Hepatocyte (in vitro differentiated cells): ENCODE measurements at regions not wholly inside any gene's neighbourhood (a gene's known extent, or its start where the extent isn't known, plus 50 kb on each side); places are given as distances from the start of the nearest gene placed in this dataset.

Source experiments
- DNase-seq: peaks from one replicate; pipeline ENCODE4 v3.0.0-alpha.2; 2016; ENCODE audit warnings: low spot score
- H2AFZ ChIP-seq: fragments of 200-600 bp; sonication (generic); 2 replicates; pipeline ENCODE4 v1.6.0; 2016; ENCODE audit warnings: antibody characterized with exemption, mild to moderate bottlenecking
- H3K27ac ChIP-seq: fragments of 200-600 bp; sonication (generic); 2 replicates; pipeline ENCODE4 v1.5.1; 2016; ENCODE audit warnings: mild to moderate bottlenecking
- H3K27me3 ChIP-seq: fragments of 200-600 bp; sonication (generic); 2 replicates; pipeline ENCODE4 v1.6.1; 2016
- H3K36me3 ChIP-seq: fragments of 200-600 bp; sonication (generic); replicated peaks from 2 replicates; pipeline ENCODE4 v1.5.1; 2016; ENCODE audit warnings: low read depth; ENCODE audit not compliant: insufficient read depth
- H3K4me1 ChIP-seq: fragments of 200-600 bp; sonication (generic); 2 replicates; pipeline ENCODE4 v1.5.1; 2016; ENCODE audit warnings: mild to moderate bottlenecking, moderate library complexity; ENCODE audit not compliant: insufficient read depth
- H3K4me2 ChIP-seq: fragments of 200-600 bp; sonication (generic); 2 replicates; pipeline ENCODE4 v1.6.0; 2016
- H3K4me3 ChIP-seq: fragments of 200-600 bp; sonication (generic); 2 replicates; pipeline ENCODE4 v1.5.1; 2016; ENCODE audit warnings: mild to moderate bottlenecking
- H3K79me2 ChIP-seq: fragments of 200-600 bp; sonication (generic); 2 replicates; pipeline ENCODE4 v1.6.0; 2017; ENCODE audit warnings: mild to moderate bottlenecking
- H3K9me2 ChIP-seq: fragments of 200-600 bp; sonication (generic); replicated peaks from 2 replicates; pipeline ENCODE4 v1.6.0; 2017; ENCODE audit warnings: mild to moderate bottlenecking; ENCODE audit not compliant: insufficient read depth
- H3K9me3 ChIP-seq: fragments of 200-600 bp; sonication (generic); 2 replicates; pipeline ENCODE4 v1.5.1; 2016; ENCODE audit warnings: low read depth, mild to moderate bottlenecking
- H4K20me1 ChIP-seq: fragments of 200-600 bp; sonication (generic); 2 replicates; pipeline ENCODE4 v1.6.0; 2016; ENCODE audit warnings: mild to moderate bottlenecking; ENCODE audit not compliant: insufficient read depth, poor library complexity, severe bottlenecking
- EZH2 ChIP-seq: fragments of 200-600 bp; sonication (generic); IDR thresholded peaks from 2 replicates; pipeline ENCODE4 v1.6.1; 2016; ENCODE audit warnings: antibody characterized with exemption, mild to moderate bottlenecking, borderline replicate concordance
- EZH2phosphoT487 ChIP-seq: fragments of 200-600 bp; sonication (generic); IDR thresholded peaks from one replicate; pipeline ENCODE4 v1.6.1; 2018; ENCODE audit warnings: antibody characterized with exemption, mild to moderate bottlenecking, low read depth, moderate library complexity; ENCODE audit not compliant: unreplicated experiment, severe bottlenecking
- WGBS: methylation state at CpG from one replicate; pipeline ENCODE4 v1.1.6; 2016; ENCODE audit warnings: low lambda C conversion rate; ENCODE audit errors: missing lambda C conversion rate; 5-methylcytosine and 5-hydroxymethylcytosine counted together
- TF ChIP-seq, protein P1 (sequence below): fragments of 200-600 bp; sonication (generic); IDR thresholded peaks from 2 replicates; pipeline ENCODE4 v1.5.1; 2016; ENCODE audit warnings: antibody characterized with exemption, mild to moderate bottlenecking; ENCODE audit not compliant: poor library complexity

- H4K20me1 ChIP-seq = no peaks in the 10 kb centered on the region
- H3K4me1 ChIP-seq = no peaks in the 10 kb centered on the region
- no peak for DNase-seq
- H3K4me2 ChIP-seq = no peak overlapping the region
- H3K27ac ChIP-seq = no peak overlapping the region
- no peak overlapping the region for H2AFZ ChIP-seq
- no peaks in the 10 kb centered on the region for H3K36me3 ChIP-seq
- no peaks in the 10 kb centered on the region for H3K9me3 ChIP-seq
- H3K4me3 ChIP-seq = no peak overlapping the region
- 88% methylated on average over 3 of the region's 3 CpGs for WGBS
- H3K79me2 ChIP-seq = no peaks in the 10 kb centered on the region
- TF ChIP-seq, protein P1, sequence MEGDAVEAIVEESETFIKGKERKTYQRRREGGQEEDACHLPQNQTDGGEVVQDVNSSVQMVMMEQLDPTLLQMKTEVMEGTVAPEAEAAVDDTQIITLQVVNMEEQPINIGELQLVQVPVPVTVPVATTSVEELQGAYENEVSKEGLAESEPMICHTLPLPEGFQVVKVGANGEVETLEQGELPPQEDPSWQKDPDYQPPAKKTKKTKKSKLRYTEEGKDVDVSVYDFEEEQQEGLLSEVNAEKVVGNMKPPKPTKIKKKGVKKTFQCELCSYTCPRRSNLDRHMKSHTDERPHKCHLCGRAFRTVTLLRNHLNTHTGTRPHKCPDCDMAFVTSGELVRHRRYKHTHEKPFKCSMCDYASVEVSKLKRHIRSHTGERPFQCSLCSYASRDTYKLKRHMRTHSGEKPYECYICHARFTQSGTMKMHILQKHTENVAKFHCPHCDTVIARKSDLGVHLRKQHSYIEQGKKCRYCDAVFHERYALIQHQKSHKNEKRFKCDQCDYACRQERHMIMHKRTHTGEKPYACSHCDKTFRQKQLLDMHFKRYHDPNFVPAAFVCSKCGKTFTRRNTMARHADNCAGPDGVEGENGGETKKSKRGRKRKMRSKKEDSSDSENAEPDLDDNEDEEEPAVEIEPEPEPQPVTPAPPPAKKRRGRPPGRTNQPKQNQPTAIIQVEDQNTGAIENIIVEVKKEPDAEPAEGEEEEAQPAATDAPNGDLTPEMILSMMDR = no peak
- no peak for TF ChIP-seq EZH2
- TF ChIP-seq EZH2phosphoT487 = no peak
- H3K27me3 ChIP-seq = no peaks in the 10 kb centered on the region
- no peaks in the 10 kb centered on the region for H3K9me2 ChIP-seq
Measured at GRCh38 chr18:60929966-60930365, 403.3 kb upstream of the CDH20 start.

GRCh38 chr18:60935041-60935910 is 398.0 kb upstream of the CDH20 start:
- 78% methylated on average over 5 of the region's 5 CpGs for WGBS
- no peaks in the 10 kb centered on the region for H3K36me3 ChIP-seq
- TF ChIP-seq, protein P1 = no peak
- no peak for TF ChIP-seq EZH2phosphoT487
- no peak for TF ChIP-seq EZH2
- H3K9me2 ChIP-seq = no peaks in the 10 kb centered on the region
- no peak overlapping the region for H2AFZ ChIP-seq
- H3K9me3 ChIP-seq = no peaks in the 10 kb centered on the region
- DNase-seq = no peak
- no peaks in the 10 kb centered on the region for H3K4me1 ChIP-seq
- H3K27ac ChIP-seq = no peak overlapping the region
- H3K79me2 ChIP-seq = no peaks in the 10 kb centered on the region
- H3K4me2 ChIP-seq = no peak overlapping the region
- no peaks in the 10 kb centered on the region for H4K20me1 ChIP-seq
- no peaks in the 10 kb centered on the region for H3K27me3 ChIP-seq
- H3K4me3 ChIP-seq = no peak overlapping the region

DNA sequence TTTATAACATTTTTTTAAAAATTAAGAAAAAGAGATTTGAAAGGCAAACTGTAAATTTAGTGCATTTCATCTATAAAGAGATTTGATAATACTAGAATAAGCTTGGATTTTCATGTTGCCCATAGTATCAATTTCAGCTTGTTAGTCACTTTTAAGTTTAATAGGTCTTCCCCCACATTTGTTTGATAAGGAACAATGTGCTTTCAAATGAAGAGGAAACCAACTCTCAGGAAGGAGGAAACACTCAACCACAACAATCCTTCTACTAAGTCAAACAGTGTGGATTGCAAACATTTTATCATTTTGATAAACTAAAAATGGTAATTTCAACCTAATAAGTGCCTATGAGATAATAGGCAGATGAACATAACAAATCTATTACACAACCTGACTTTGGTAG is 397.1 kb upstream of the CDH20 start:
- no peak for TF ChIP-seq EZH2phosphoT487
- TF ChIP-seq EZH2 = no peak
- TF ChIP-seq, protein P1 = no peak
- Histone ChIP-seq H3K4me1 (no peaks in the 10 kb centered on the region), H3K79me2 (no peaks in the 10 kb centered on the region), H3K4me3 (no peak overlapping the region), H3K9me2 (no peaks in the 10 kb centered on the region), H3K4me2 (no peak overlapping the region), H3K36me3 (no peaks in the 10 kb centered on the region), H3K27ac (no peak overlapping the region), H2AFZ (no peak overlapping the region), H3K27me3 (no peaks in the 10 kb centered on the region), H3K9me3 (no peaks in the 10 kb centered on the region), H4K20me1 (no peaks in the 10 kb centered on the region)
- no peak for DNase-seq
